HTR-8/SVneo (cell line): ENCODE measurements at regions not wholly inside any gene's neighbourhood (a gene's known extent, or its start where the extent isn't known, plus 50 kb on each side); places are given as distances from the start of the nearest gene placed in this dataset.
"Not testable (repeated sequence)": the region's sequence is repeated elsewhere in the genome, so short reads cannot be mapped to it uniquely, and the experiment has no call there.

Experiments used
- DNase-seq: peaks from one replicate; pipeline ENCODE4 v3.0.0; 2011; ENCODE audit warnings: low spot score, mixed read lengths; ENCODE audit not compliant: insufficient read length
- FAIRE-seq: peaks from 2 replicates; lab custom pipeline; 2011; peaks lifted over from hg19 to GRCh38; lab: Jason Lieb, UNC

DNA sequence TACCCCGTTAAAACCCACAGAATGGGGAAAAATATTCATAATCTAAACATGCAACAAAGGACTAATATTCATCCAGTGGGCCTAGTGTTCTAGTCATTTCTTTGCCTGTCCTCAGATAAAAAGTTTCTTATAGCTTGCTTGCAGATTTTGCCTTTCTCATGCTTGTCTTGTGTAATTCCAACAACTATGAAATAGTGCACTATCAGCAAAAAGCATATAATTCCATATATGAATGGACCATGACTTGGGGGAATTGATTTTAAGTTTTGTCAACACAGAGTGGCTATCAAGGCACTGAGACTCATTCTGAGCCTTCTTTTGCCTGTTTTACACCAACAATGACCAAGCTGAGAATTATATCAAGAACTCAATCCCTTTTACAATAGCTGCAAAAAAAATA lies 278.6 kb upstream of the GPR149 start:
- DNase-seq: no peak
- no peak for FAIRE-seq

GRCh38 chr3:154701055-154701454 lies 271.1 kb upstream of the GPR149 start:
- no peak for DNase-seq
- FAIRE-seq: no peak

GRCh38 chr3:154690413-154690812 lies 260.4 kb upstream of the GPR149 start:
- DNase-seq (no peak), FAIRE-seq (no peak)

DNA sequence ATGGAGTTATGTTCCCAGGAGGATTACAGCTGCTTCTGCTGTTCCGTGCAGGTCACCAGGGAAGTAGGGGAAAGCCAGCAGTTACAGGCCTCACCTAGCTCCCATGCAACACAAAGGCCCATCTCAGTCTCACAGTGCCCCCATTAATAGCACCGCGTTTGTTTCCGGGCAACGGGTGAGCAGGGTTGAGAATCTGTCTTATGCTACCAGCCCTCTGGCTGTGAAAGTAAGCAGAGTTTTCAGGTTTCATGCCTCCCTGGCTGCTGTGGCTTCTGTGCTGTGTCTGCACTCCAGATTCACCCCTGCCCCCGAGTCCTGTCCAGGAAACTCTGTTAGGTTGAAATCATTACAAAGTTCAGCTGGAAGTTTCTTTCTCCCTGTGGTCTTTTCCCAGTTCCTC lies 254.4 kb upstream of the GPR149 start:
- no peak for DNase-seq
- FAIRE-seq: no peak

- DNase-seq (no peak), FAIRE-seq (no peak)
These were observed 254.0 kb upstream of the GPR149 start for GRCh38 chr3:154684021-154684420.

DNA sequence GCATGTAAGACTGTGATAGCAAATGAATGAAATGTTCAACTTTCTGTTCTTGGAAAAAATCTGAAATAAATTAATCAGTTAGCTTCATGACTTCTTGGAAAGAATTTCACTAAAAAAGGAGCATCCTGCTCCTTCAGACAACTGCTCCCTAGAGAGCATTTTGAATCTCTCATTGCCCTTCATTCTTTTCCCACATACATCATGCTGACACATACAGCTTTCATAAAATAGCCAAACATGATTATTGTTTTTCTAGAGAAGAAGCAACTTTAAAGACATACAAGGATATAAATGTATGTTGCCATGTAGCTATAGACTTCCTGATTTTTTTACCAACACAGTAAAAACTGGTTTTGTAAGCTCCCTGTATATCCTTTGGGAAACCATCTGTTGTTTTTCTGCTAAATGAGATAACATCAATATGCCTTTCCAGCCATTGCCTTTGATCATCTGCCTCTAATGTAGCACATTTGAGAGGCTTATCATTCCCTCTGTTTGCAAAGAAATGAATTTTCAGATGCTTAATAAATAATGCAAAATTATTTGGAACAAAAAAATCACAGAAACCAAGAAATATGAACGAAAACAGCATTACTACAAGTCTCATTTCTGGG lies 248.2 kb upstream of the GPR149 start:
- FAIRE-seq (no peak), DNase-seq (no peak)

DNA sequence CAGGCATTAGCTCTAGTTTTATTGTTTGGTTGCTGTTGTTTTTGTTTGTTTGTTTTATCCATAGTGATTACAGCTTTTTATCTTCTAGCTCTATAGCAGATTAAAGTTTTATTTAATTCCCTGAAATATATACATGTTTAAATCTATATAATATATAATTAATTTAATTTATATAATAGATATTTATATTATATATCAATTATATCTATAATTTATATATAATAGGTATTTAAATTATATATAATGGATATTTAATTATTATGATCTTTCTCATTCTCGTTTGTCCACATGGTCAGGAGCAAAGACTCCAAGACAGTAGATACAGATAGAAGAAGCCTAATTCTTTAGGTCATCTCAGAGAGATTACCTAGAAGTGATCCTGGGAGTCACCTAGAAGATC lies 238.8 kb upstream of the GPR149 start:
- FAIRE-seq (no peak), DNase-seq (no peak)

DNA sequence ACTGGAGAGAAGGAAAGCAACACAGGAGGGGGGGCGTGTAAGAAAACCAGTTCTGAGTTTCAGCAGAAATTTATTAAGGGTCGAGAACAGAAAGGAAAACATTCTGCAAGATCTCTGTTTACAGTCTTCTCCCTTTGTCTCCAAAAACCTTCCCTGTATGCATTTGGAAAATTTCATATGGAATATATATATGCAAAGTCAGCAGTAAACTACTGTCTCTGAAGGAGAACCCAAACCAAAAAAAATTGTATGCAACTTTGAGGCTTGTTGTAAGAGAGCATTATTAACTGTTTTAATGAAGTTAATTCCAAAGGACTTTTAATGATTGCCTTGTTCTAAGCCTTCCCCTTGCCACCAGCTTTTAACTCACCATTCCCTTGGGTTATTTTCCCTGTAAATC lies 238.2 kb upstream of the GPR149 start:
- no peak for FAIRE-seq
- no peak for DNase-seq

DNA sequence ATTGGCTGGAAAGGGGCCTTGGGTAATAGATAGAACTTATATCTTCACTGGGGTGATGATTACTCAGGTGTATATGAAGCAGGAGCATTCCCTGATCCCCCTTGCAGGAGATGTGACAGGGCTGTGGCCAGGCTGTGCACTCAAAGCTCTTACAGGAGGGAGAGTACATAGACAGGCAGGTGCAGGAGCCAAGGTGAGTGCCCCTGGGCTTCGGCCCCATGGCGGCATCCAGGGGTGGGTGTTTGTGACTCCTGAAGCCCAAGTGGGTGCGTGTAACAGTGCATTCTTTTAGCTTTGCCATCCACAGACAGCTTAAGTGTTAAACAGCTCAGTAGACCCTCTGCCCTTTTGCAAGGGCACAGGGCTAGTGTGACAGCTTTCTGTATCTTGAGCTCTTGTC lies 236.6 kb upstream of the GPR149 start:
- no peak for FAIRE-seq

DNA sequence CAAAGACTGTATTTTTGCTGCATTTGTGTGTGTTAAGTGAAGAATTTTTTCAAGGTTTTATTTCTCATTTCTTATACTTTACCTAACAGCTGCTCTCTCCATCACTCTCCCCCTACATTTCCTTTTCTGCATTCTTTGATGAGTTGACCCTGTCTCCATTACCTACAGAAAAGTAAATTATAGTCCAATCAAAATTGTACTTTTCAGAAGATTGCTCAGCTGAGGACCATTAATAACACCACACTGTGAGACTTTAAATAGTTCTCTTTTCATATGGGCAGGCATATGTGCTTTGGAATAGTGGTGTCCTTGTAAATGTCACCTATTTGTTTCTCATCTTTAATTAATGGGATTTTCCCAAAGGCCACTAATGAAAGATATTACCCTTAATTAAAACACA lies 234.7 kb upstream of the GPR149 start:
- DNase-seq (no peak), FAIRE-seq (no peak)

More for the DNA sequence above, 236.6 kb upstream of the GPR149 start:
- no peak for DNase-seq

DNA sequence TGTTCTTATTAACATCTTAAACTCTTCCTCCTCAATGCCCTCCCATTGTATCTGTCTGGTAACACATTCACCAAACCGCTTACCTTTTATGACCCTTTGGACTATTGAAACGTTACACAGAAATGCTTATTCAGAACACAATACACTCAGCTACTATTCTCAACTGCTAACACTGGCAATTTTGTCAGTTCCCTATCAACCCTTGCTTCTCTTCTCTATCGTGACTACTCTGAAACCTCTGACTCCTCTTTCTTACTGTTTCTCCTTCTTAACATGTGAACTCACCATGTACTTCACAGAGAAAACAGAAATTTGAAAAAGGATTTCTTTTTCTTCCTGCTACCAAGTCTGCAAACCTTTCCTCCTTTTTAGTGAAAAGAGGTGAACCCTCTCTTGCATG lies 232.9 kb upstream of the GPR149 start:
- FAIRE-seq (no peak), DNase-seq (no peak)

GRCh38 chr3:154660811-154661210 lies 230.8 kb upstream of the GPR149 start:
- DNase-seq: no peak
- no peak for FAIRE-seq

DNA sequence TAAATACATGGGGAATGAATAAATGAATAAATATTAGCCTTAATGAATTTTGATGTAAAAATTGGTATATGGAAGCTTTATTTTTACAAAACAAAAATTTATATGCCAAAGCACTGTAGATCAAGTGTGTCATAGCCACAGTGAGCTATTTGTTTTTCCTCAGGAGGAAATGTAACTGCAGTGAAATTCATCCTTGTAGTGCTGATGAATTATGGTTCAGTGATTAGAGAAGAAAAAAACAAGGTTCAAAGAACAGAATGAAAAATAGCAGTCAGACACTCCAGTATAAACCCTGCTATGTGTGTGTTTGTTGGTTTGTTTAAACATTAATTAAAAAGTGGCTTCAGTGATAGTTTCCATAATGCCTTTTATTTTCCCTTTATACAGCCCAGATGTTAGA lies 228.0 kb upstream of the GPR149 start:
- DNase-seq (no peak), FAIRE-seq (no peak)

DNA sequence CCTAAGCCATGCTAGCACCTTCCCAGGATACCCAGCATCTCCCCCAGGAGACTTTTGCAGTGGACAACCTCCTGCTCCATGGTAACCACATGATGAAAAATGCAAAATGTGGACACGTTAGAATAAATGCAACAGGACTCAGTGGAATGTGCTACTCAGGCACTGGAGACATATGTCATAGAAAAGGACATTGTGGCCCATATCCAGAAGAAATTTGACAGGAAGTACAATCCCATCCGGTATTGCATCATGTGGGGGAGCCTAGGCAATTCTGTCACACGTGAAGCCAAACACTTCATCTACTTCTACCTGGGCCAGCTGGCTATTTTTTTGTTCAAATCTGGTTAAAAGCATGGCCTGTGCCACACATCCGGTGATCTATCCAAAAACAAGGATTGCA lies 227.2 kb upstream of the GPR149 start:
- no peak for FAIRE-seq
- no peak for DNase-seq

DNA sequence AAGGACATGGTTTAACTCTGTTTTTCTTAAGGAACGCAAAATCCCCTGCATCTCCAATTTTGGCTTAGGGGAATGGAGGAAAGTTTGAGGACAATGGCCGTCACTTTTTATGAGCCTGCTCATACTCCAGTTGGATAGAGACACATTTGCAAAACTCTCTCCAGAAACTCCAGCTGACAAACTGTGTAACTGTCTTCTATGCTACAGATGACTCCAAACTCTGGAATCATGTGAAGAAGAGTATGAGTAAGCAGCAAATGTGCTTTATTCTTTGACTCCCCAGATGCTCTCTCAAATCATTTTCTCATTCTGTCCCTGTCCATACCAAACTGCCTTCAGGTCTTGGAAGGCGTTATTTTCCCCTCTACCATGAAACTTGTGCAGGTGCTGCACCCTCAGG lies 226.5 kb upstream of the GPR149 start:
- DNase-seq (no peak), FAIRE-seq (no peak)

DNA sequence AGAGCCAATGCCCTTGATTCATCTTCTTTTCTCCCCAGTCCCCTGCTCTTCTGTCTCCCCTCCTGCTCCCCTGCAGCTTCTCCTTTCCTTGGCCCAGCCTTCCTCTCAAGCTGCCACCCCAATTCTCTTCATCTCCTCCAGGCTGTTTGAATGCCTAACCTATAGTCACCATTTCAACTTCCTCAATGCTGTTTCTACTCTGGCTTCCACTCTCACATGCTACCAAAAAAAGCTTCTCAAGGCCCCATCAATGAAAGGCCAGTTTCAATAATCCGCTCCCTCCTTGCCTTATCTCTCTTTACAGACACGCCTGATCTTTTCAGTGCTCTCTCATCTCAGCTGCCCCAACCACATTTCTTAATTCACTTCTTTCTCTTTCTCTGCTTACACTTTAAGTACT lies 212.2 kb upstream of the GPR149 start:
- FAIRE-seq (no peak), DNase-seq (no peak)

GRCh38 chr3:154625756-154626155 lies 195.8 kb upstream of the GPR149 start:
- FAIRE-seq (no peak), DNase-seq (no peak)

GRCh38 chr3:154619621-154620020 lies 189.6 kb upstream of the GPR149 start:
- DNase-seq, FAIRE-seq: not testable (repeated sequence)

DNA sequence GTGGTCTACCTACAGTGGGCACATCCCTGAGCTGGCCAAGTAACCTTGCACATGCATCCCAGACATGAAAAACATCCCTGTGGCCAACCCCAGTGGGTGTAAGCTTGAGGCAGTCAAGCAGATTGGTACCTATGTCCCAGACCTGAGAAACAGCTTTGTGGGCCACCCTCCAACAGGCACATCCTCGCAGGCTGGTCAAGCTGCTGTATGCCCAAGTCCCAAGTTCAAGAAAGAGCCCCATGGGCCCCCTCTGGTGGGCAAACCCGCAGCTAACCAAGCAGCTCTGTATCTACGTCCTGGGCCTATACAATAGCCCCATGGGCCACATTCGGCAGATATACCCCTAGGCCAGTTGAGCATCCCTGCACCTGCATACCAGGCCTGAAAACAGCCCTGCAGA lies 186.3 kb upstream of the GPR149 start:
- no peak for DNase-seq

DNA sequence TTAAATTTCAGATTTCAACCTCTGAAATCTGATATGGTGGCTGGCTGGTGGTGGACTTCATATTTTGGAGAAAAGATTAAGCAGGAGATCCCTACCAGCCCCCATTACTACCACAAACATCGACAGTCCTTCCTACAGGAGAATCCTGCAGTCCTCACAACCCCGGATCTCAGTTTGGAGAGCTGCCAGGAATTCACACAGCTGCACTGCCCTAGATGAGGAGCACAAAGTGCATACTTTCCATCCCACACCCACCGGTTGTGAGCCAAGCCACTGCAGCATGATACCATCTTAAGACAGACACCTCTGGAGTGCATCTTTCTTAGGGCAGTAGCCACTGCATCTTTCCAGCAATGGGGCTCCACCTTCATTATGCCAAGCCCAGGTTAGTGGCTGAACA lies 185.5 kb upstream of the GPR149 start:
- DNase-seq (no peak), FAIRE-seq (no peak)

More for the DNA sequence above, 186.3 kb upstream of the GPR149 start:
- no peak for FAIRE-seq

GRCh38 chr3:154614601-154615000 lies 184.6 kb upstream of the GPR149 start:
- FAIRE-seq: no peak
- no peak for DNase-seq

- FAIRE-seq: no peak
- DNase-seq: no peak
These were observed 184.1 kb upstream of the GPR149 start for GRCh38 chr3:154614078-154614477.

DNA sequence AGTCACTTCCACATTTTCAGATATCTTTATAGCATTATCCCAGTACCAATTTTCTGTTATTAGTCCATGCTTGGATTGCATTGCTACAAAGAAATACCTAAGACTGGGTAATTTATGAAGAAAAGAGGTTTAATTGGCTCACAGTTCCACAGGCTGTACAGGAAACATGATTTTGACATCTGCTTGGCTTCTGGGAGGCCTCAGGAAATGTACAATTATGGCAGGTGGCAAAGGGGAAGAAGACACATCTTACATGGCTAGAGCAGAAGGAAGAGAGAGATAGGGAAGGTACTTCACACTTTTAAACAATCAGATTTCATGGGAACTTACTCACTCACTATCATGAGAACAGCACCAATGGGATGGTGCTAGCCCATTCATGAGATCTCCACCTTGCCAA lies 172.3 kb upstream of the GPR149 start:
- no peak for FAIRE-seq
- no peak for DNase-seq
